ENCODE measurements at regions not wholly inside any gene's neighbourhood (a gene's known extent, or its start where the extent isn't known, plus 50 kb on each side); places are given as distances from the start of the nearest gene placed in this dataset.

DNA sequence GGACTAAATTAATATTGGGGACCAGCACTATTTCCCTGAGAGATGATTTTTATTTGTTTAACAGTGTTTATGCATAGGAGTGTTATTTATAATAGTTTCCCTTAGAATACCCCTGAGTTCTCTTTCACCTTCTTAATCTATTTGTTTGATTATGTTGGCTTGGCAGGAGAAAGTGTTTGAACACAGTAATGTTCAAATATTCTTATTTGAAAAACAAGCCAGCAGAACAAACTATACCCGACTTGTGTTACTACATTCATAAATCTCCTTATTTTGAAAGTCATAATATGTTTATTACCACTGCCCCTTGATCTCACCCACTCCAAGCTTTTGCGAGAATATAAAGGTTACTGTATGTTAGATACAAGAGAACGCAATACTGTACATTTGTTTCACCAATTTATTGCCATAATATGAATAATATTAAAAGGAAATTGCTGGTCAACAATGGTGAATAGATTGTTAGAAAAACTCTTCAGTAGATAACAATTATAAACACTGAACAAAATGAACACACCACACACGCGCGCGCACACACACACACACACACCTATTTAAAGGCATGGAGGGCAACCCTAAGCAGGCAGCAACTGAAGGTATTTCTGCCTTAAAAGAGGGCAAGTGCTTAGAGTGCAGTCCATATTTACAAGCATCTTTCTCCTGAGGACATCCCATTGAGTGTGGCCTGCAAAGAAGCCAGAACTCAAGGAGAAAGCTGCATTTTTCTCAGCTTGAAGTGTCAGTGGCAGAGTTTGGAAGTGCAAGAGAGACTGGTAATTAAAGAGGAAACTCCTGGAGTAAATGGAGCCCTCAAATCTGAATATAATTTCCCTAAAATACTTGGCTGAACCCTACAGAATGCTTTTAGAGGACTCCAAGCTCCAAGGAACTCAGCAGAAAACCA, 279.4 kb upstream of the MAN1A1 start:
- H3K9me3 ChIP-seq (ENCODE audit: control insufficient read depth, insufficient read depth, low read length), result no peaks in the 10 kb centered on the region
- no peaks in the 10 kb centered on the region for H3K36me3 ChIP-seq (ENCODE audit: insufficient read depth, low read length)
- H3K4me1 ChIP-seq (ENCODE audit: insufficient read depth, low read length), result peaks cover 11% of the 10 kb centered on the region; the same call in 1 of the 2 replicates
- no peak overlapping the region for H3K9ac ChIP-seq (ENCODE audit: low read depth, low read length)

DNA sequence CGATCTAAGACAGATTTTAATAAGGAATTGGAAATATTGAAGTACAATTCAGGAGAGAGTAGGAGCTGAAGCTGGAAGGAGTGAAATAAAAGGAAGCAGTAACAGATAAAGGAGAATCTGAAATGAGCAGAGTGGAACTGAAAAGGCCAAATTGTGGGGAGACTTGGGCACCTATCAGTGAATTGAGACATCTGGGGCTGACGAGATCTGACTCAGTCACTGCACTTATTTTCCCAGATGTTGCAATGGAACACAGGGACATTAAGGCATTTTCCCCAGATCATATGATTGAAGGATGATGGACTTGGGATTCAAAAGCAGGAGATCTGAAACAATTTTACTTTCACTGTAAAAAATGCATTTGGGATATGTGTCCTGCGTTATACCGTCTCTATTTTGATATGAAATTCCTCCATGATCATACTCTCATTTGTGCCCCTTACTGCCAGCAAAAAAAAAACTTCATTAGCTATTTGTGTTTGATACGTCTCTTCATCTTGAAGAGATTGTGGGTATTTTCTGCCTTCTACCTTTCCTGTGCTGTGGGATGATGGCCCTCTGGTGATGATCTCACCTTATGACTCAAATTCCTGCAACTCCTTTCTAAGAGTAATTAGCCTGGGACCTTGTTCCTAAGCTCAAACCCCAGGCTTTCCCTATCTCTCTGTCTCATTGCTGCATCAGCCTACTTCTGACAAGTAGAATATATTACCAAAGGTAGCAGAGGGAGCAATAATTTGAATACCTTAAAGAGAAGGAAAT, 278.5 kb upstream of the MAN1A1 start:
- Histone ChIP-seq H3K9ac (ENCODE audit: low read depth, low read length) (no peak overlapping the region), H3K9me3 (ENCODE audit: control insufficient read depth, insufficient read depth, low read length) (no peaks in the 10 kb centered on the region), H3K36me3 (ENCODE audit: insufficient read depth, low read length) (no peaks in the 10 kb centered on the region), H3K4me1 (ENCODE audit: insufficient read depth, low read length) (peaks cover 12% of the 10 kb centered on the region; the same call in 1 of the 2 replicates)

DNA sequence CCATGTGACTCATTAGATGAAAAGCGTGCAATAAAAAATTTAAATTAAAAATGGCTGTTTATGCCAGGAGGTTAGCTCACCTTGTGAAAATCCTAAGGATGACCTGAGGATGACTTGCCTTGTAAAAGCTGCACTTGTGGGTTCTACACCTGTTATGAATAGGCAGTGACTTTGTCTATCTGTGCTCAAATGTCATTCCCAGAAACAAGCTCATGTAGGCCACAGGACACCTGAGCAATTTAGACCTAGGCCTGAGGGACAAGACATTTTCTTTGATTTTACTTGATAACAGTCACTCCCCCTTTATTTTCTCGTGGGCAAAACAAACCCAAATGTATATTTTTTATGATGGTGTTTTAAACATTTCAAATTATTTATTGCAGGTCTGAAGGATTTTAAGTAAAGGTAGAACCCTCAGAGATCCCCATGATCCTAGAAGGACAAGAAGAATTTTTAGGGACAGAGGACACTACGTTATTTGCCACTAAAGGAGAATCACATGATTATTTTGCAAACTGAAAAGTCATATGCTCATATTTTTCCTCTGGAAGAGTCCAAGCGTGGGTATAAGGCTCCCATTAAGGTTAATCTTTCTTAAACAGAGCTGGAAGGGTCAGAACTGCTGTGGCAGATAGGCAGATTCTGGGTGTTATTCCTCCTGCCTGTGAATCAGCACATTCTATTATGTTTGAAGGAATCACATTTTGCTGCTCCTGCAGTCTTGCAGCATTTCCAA, 277.5 kb upstream of the MAN1A1 start:
- peaks cover 19% of the 10 kb centered on the region; the same call in 1 of the 2 replicates for H3K4me1 ChIP-seq (ENCODE audit: insufficient read depth, low read length)
- H3K9me3 ChIP-seq (ENCODE audit: control insufficient read depth, insufficient read depth, low read length), result no peaks in the 10 kb centered on the region
- no peak overlapping the region for H3K9ac ChIP-seq (ENCODE audit: low read depth, low read length)
- no peaks in the 10 kb centered on the region for H3K36me3 ChIP-seq (ENCODE audit: insufficient read depth, low read length)

DNA sequence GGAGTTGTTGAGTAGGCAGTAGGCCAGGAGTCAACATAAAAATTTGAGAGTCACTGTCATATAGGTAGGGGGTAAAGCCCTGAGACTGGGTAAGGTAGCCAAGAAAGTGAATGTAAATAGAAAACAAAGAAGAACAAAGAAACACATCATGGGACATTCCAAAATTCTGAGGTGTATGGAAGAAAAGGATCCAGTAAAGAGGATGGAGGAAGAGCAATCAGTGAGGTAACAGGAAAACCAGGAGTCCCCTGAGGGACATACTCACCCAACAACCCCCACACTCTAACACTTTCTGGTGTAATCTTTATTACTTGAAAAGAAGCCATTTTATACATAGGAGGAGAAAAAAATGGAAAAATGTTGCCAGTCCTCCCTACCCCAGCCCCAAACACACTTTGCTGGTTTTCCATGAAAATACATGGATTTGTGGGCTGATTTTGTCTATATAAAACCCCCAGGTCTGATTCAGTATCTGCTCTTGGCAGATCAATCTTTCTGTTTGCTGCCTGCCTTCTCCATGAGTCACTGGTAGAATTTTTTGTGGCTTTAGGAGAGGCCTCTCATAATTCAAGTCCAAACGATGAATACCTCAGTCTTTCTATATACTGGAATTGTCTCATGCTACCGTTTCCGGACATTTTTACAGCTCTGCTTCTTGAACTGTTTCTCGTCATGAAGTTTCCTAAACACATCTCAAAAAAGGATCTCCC, 271.4 kb upstream of the MAN1A1 start:
- Histone ChIP-seq H3K4me1 (ENCODE audit: insufficient read depth, low read length) (peaks cover 18% of the 10 kb centered on the region), H3K9ac (ENCODE audit: low read depth, low read length) (no peak overlapping the region), H3K36me3 (ENCODE audit: insufficient read depth, low read length) (no peaks in the 10 kb centered on the region), H3K9me3 (ENCODE audit: control insufficient read depth, insufficient read depth, low read length) (no peaks in the 10 kb centered on the region)

DNA sequence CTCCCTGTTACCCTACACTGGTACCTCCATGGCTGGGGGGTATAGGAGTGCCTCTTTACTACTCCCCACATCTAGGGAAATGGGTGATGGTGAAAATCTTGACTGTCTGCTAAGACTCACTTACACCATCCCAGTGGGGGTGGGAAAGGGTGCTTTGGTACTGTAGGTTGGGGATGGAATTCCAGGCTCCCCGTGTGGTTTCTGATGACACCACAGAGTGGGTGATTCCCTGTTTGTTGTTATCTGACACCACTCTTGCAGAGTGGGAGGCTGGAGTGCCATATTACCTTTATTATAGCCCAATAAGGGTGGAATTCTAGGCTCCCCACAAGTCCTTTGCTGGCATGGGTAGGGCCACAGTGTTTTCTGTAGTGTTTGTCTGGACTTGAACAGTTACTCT, 264.6 kb upstream of the MAN1A1 start:
- Histone ChIP-seq H3K4me1 (ENCODE audit: insufficient read depth, low read length) (no peaks in the 10 kb centered on the region), H3K36me3 (ENCODE audit: insufficient read depth, low read length) (no peaks in the 10 kb centered on the region), H3K9me3 (ENCODE audit: control insufficient read depth, insufficient read depth, low read length) (no peaks in the 10 kb centered on the region), H3K9ac (ENCODE audit: low read depth, low read length) (no peak overlapping the region)

DNA sequence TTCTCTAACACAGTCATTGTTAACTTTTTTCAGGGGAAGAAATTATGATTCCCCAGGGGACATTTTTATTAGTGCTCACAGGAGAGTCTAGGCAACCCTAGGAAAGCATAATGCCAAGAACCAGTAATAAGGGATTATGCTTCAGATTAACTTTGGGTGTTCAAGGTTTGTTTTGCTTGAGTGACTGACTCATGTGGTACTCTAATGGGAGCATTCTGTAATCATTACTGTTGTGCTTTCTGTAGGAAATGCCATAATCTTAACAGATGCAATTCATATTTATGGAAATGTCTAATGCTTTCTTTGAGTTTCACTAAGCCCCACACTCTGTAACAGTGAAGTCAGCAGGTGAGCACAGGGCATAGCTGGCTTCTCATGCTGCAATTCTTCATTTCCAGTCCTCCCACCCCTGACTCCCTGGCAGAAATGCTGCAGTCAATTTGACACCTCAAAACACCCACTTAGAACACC, 263.4 kb upstream of the MAN1A1 start:
- Histone ChIP-seq H3K4me1 (ENCODE audit: insufficient read depth, low read length) (no peaks in the 10 kb centered on the region), H3K9ac (ENCODE audit: low read depth, low read length) (no peak overlapping the region), H3K9me3 (ENCODE audit: control insufficient read depth, insufficient read depth, low read length) (no peaks in the 10 kb centered on the region), H3K36me3 (ENCODE audit: insufficient read depth, low read length) (no peaks in the 10 kb centered on the region)

DNA sequence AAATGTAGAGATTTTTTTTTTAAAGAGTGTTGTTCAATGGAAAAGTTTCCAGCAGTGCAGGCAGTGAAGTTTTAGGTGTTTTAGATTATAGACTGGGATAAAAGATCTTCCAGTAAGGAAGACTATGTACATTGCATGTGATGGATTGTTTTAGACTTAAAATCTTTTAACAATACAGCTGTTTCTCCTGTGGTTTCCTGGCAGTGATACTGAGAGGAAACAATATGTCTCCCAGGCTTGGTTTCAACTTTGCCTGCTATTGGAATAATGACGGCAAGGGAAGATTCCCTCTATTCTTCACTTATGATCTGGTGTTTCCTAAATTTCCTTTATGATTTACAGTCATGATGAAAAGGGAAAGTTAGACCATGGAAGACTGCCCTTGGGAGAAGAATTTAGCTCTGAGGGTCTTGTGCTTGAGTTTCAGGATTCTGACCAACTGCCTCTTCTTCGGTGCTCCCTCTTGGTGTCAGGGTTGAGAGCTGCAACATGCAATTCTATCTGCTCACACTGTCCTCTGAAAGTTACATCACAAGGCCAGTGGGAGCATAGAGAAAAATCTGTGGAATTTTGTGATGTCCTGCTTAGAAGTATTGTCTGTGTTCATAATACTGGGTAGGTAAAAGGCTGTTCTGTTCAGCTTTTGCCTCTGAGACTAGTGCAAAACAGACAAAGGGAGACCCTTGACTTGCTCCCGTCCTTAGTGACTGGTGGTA, 262.8 kb upstream of the MAN1A1 start:
- Histone ChIP-seq H3K36me3 (ENCODE audit: insufficient read depth, low read length) (no peaks in the 10 kb centered on the region), H3K4me1 (ENCODE audit: insufficient read depth, low read length) (no peaks in the 10 kb centered on the region), H3K9me3 (ENCODE audit: control insufficient read depth, insufficient read depth, low read length) (no peaks in the 10 kb centered on the region), H3K9ac (ENCODE audit: low read depth, low read length) (no peak overlapping the region)

DNA sequence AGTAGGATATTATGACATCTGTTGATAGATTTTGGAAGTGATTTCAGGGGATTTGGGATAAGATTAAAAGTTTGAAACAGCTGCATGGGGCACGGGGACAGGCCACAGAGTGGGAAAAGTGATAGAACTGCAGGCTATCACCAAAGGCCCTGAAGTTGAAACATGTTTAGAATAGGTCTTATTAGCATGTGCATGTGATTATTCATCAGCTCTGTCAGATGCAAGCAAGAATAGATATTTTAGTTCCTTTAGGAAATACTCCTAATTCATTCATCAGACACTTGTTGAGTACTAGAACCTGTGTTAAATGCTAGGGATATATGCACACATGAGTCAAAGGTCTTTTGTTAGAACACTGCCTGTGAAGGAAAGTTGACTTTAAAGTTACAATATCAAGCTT, 261.2 kb upstream of the MAN1A1 start:
- H3K9me3 ChIP-seq (ENCODE audit: control insufficient read depth, insufficient read depth, low read length), result no peaks in the 10 kb centered on the region
- no peak overlapping the region for H3K9ac ChIP-seq (ENCODE audit: low read depth, low read length)
- no peaks in the 10 kb centered on the region for H3K4me1 ChIP-seq (ENCODE audit: insufficient read depth, low read length)
- H3K36me3 ChIP-seq (ENCODE audit: insufficient read depth, low read length), result no peaks in the 10 kb centered on the region

DNA sequence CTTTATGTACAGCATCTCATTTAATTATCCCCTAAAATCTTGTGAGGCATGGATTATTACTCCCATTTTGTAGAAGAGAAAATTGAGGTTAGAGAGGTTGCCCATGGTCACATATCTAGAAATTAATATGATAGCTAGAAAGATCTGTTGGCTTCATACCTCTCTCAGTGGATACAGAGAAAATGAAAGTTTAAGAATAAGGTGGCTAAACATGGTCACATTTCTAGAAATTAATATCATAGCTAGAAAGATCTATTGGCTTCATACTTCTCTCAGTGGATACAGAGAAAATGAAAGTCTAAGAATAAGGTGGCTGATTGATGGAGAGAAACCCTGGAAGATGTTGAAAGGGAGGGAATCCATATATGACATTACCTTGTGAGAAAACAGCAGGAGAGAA, 260.7 kb upstream of the MAN1A1 start:
- no peaks in the 10 kb centered on the region for H3K36me3 ChIP-seq (ENCODE audit: insufficient read depth, low read length)
- no peaks in the 10 kb centered on the region for H3K4me1 ChIP-seq (ENCODE audit: insufficient read depth, low read length)
- no peak overlapping the region for H3K9ac ChIP-seq (ENCODE audit: low read depth, low read length)
- H3K9me3 ChIP-seq (ENCODE audit: control insufficient read depth, insufficient read depth, low read length), result no peaks in the 10 kb centered on the region

DNA sequence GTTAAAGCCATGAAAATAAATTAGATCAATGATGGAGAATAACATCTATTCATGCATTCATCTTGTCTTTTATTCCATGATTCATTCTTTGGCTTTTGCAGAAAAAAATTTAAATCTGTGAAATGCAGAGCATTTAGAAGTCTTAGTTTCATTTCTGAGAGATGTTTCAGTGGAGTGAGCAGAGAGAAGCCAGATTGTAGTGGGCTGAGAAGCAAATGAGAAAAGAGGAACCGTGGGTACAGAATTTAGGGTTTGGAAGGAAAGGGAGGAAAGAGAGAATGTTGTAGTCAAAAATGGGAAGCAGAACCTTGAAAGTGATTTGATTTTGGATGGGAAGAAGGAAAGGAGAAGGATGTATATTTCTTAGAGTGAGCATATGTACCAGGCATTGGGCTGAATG, 260.3 kb upstream of the MAN1A1 start:
- Histone ChIP-seq H3K9ac (ENCODE audit: low read depth, low read length) (no peak overlapping the region), H3K9me3 (ENCODE audit: control insufficient read depth, insufficient read depth, low read length) (no peaks in the 10 kb centered on the region), H3K4me1 (ENCODE audit: insufficient read depth, low read length) (no peaks in the 10 kb centered on the region), H3K36me3 (ENCODE audit: insufficient read depth, low read length) (no peaks in the 10 kb centered on the region)

DNA sequence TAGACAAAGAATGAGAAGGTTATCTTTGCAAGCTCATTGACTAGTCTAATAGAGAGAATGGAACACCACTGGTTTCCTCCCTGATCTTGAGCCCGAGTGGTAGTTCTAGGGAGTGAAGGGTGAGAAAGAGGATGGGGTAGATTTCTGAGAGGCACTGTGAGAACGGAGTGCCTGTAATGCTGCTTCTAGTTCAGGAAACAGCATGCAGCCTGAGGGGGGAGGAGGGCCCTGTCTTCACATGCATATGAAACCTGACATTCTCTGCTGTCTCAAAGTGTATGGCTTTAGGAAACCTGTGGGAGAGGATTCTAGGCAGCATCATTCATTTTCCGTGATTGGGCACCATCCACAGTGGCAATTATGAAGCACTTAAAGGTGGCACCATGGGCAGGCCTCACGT, 259.4 kb upstream of the MAN1A1 start:
- no peak overlapping the region for H3K9ac ChIP-seq (ENCODE audit: low read depth, low read length)
- no peaks in the 10 kb centered on the region for H3K4me1 ChIP-seq (ENCODE audit: insufficient read depth, low read length)
- no peaks in the 10 kb centered on the region for H3K36me3 ChIP-seq (ENCODE audit: insufficient read depth, low read length)
- no peaks in the 10 kb centered on the region for H3K9me3 ChIP-seq (ENCODE audit: control insufficient read depth, insufficient read depth, low read length)

DNA sequence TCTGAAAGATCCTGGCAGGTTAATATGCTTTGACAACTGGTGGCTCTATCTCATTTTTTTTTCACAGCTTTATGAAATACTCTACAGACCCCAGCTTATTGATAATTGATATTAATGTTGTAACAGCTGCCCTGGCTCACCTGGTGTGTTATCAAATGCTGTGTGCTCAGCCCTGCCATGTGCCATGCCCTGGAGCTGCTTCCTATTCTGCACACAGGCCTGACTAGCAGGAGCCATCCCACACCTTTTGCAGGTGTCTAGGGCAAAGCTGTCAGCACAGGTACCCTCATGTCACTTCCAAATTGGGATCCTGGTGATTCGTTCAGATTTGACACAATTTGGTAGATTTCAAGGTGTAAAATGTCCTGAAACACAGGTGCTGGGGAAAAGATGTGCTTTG, 254.6 kb upstream of the MAN1A1 start:
- Histone ChIP-seq H3K9ac (ENCODE audit: low read depth, low read length) (no peak overlapping the region), H3K4me1 (ENCODE audit: insufficient read depth, low read length) (no peaks in the 10 kb centered on the region), H3K9me3 (ENCODE audit: control insufficient read depth, insufficient read depth, low read length) (no peaks in the 10 kb centered on the region), H3K36me3 (ENCODE audit: insufficient read depth, low read length) (no peaks in the 10 kb centered on the region)

DNA sequence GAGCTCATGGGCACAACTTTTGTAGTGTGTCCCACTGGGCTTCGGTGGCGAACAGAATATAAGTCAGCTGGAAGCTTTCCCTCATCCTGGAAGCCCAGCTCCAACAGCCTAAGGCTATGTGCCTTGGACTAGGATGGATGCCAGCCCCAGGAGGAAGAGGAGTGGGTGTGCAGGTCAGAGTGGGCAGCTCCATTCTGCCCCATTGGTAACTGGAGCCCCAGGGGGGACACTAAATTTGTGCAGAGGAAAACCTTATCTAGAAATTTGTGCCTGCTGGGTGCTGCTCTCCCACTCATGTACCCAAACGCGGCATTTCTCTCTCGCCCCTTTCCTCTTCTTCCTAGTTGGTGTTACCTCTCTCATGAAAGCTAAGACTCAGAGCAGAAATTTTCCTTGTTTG, 253.9 kb upstream of the MAN1A1 start:
- no peaks in the 10 kb centered on the region for H3K4me1 ChIP-seq (ENCODE audit: insufficient read depth, low read length)
- no peak overlapping the region for H3K9ac ChIP-seq (ENCODE audit: low read depth, low read length)
- H3K9me3 ChIP-seq (ENCODE audit: control insufficient read depth, insufficient read depth, low read length), result no peaks in the 10 kb centered on the region
- H3K36me3 ChIP-seq (ENCODE audit: insufficient read depth, low read length), result no peaks in the 10 kb centered on the region
